Spinal cord (tissue), 9 donors: ENCODE measurements at regions not wholly inside any gene's neighbourhood (a gene's known extent, or its start where the extent isn't known, plus 50 kb on each side); places are given as distances from the start of the nearest gene placed in this dataset.

Source experiments
- DNase-seq, 6 donors: peaks; one replicate each; pipeline versions ENCODE4 v3.0.0 to v3.0.0-alpha.2; 2013 to 2015; ENCODE audit warnings: low spot score in 6 of 6, low read depth in 4 of 6
- H3K27ac ChIP-seq: one replicate; pipeline ENCODE4 v1.5.1; 2013; ENCODE audit warnings: low read depth, low read length, control low read depth
- H3K27me3 ChIP-seq: one replicate; pipeline ENCODE4 v1.6.1; 2013; ENCODE audit warnings: low read length; ENCODE audit not compliant: control insufficient read depth, insufficient read depth
- H3K36me3 ChIP-seq: one replicate; pipeline ENCODE4 v1.6.1; 2013; ENCODE audit warnings: low read length; ENCODE audit not compliant: control insufficient read depth, insufficient read depth
- H3K4me1 ChIP-seq: one replicate; pipeline ENCODE4 v1.6.1; 2013; ENCODE audit warnings: low read length; ENCODE audit not compliant: control insufficient read depth, insufficient read depth
- H3K4me3 ChIP-seq: one replicate; pipeline ENCODE4 v1.5.1; 2013; ENCODE audit warnings: low read depth, low read length, control low read depth
- H3K9me3 ChIP-seq: one replicate; pipeline ENCODE4 v1.6.1; 2013; ENCODE audit warnings: low read length; ENCODE audit not compliant: control insufficient read depth, insufficient read depth
- WGBS: methylation state at CpG from one replicate; pipeline ENCODE4 v1.1.5; 2013; ENCODE audit warnings: missing lambda C conversion rate; ENCODE audit not compliant: insufficient coverage; 5-methylcytosine and 5-hydroxymethylcytosine counted together
- donor health status: healthy.

DNA sequence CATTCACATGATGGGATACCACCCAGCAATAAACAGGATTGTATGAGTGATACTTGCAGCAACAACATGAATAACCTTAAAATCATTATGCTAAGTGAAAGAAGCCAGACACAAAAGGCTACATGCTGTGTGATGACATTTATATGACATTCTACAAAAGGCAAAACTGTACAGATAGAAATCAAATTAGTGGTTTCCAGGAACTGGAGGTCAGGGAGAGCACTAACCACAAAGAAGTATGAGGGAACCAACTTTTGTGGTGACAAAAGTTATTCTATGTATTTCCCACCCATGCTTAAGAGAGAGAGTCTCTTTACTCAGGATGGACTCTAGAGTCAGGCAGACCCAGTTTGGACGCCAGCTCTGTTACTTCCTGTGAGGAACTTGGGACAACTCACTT lies 364.5 kb upstream of the DAB1 start:
- H3K4me3 ChIP-seq: no peak overlapping the region
- no peaks in the 10 kb centered on the region for H3K4me1 ChIP-seq
- WGBS: no CpG with 5 or more reads among the region's 1 CpG
- H3K27ac ChIP-seq: no peak overlapping the region
- H3K27me3 ChIP-seq: no peaks in the 10 kb centered on the region
- H3K9me3 ChIP-seq: no peaks in the 10 kb centered on the region
- no peak for DNase-seq
- H3K36me3 ChIP-seq: no peaks in the 10 kb centered on the region

- Histone ChIP-seq H3K4me1 (no peaks in the 10 kb centered on the region), H3K27me3 (no peaks in the 10 kb centered on the region), H3K9me3 (no peaks in the 10 kb centered on the region), H3K36me3 (no peaks in the 10 kb centered on the region), H3K27ac (no peak overlapping the region), H3K4me3 (no peak overlapping the region)
- whole genome bisulfite sequencing: no CpG with 5 or more reads among the region's 1 CpG
- DNase-seq: no peak
Measured at GRCh38 chr1:57784356-57784755, 360.5 kb upstream of the DAB1 start.

- H3K4me1 ChIP-seq: no peaks in the 10 kb centered on the region
- no peaks in the 10 kb centered on the region for H3K36me3 ChIP-seq
- no peak overlapping the region for H3K4me3 ChIP-seq
- no peak overlapping the region for H3K27ac ChIP-seq
- WGBS: no CpG with 5 or more reads among the region's 2 CpGs
- no peaks in the 10 kb centered on the region for H3K9me3 ChIP-seq
- DNase-seq: no peak
- no peaks in the 10 kb centered on the region for H3K27me3 ChIP-seq
Measured at GRCh38 chr1:57782357-57782756, 358.5 kb upstream of the DAB1 start.

DNA sequence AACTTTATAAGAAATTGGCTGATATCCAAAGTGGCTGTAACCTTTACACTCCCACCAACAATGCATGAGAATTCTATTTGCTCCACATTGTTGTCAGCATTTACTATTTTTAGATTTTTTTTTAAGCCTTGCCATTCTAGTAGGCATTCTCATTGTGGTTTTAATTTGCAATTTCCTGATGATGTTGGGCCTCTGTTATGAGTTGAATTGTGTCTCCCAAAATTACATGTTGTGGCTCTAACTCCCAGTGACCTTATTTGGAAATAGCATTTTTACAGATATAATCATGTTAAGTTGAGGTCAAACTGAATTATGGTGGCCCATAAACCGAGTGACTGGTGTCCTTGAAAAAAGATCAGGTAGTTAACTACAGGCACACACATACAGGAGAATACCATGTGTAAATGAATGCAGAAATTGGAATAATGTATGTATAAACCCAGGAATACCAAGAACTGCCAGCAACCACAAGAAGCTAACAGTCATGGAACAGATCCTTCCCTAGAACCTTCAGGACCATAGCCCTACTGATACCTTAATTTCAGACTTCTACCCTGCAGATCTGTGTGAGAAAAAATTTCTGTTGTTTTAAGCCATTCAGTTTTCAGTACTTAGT lies 348.8 kb upstream of the DAB1 start:
- Histone ChIP-seq H3K36me3 (no peaks in the 10 kb centered on the region), H3K27me3 (no peaks in the 10 kb centered on the region), H3K4me1 (no peaks in the 10 kb centered on the region), H3K4me3 (no peak overlapping the region), H3K9me3 (no peaks in the 10 kb centered on the region), H3K27ac (no peak overlapping the region)
- no CpG with 5 or more reads among the region's 1 CpG for WGBS
- no peak for DNase-seq

DNA sequence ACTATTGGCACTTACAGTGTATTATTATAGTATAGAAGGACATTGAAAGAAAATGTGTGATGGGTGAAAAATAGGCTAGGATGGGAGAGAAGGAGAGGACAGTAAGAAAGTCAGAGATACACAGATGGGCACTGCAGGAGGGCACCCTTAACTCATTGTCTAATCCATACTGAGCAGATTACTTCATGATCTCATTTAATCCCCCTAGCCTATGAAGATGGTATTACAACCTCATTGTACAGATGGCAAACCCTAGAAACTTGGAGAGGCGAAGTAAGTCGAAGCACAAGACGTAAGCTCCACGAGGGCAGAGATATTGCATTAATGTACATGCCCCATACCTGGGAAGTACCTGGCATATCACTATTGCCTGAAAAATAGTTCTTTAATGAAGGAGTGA lies 346.9 kb upstream of the DAB1 start:
- Histone ChIP-seq H3K9me3 (no peaks in the 10 kb centered on the region), H3K27me3 (no peaks in the 10 kb centered on the region), H3K4me3 (no peak overlapping the region), H3K27ac (no peak overlapping the region), H3K4me1 (no peaks in the 10 kb centered on the region), H3K36me3 (no peaks in the 10 kb centered on the region)
- DNase-seq: peak in 1 of 6 donors; percentile 14
- 96% methylated on average over 4 of the region's 4 CpGs for WGBS

DNA sequence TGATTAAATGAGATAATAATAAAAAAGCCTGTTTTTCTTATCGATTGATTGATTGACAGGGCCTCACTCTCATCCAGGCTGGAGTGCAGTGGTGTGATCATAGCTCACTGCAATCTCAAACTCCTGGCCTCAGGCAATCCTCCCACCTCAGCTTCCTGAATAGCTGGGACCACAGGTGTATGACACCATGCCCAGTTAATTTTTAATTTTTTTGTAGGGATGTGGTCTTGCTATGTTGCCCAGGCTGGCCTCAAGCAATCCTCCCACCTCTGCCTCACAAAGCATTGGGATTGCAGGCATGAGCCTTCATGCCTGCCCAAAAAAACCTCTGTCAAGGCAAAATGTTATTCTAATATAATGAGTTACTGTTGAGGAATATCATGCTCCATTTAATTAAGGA lies 346.4 kb upstream of the DAB1 start:
- no peaks in the 10 kb centered on the region for H3K36me3 ChIP-seq
- no peak for DNase-seq
- WGBS: no CpG with 5 or more reads among the region's 1 CpG
- H3K4me1 ChIP-seq: no peaks in the 10 kb centered on the region
- H3K4me3 ChIP-seq: no peak overlapping the region
- no peaks in the 10 kb centered on the region for H3K27me3 ChIP-seq
- no peak overlapping the region for H3K27ac ChIP-seq
- no peaks in the 10 kb centered on the region for H3K9me3 ChIP-seq

GRCh38 chr1:57761628-57762027 lies 337.8 kb upstream of the DAB1 start:
- peak in 1 of 6 donors; percentile 53 for DNase-seq
- Histone ChIP-seq H3K4me3 (no peak overlapping the region), H3K27ac (no peak overlapping the region), H3K4me1 (no peaks in the 10 kb centered on the region), H3K27me3 (no peaks in the 10 kb centered on the region), H3K36me3 (no peaks in the 10 kb centered on the region), H3K9me3 (no peaks in the 10 kb centered on the region)
- 63% methylated on average over 4 of the region's 8 CpGs for WGBS

GRCh38 chr1:57752843-57753242 lies 329.0 kb upstream of the DAB1 start:
- no CpG with 5 or more reads among the region's 1 CpG for WGBS
- DNase-seq: no peak
- H3K4me1 ChIP-seq: no peaks in the 10 kb centered on the region
- no peaks in the 10 kb centered on the region for H3K36me3 ChIP-seq
- no peak overlapping the region for H3K27ac ChIP-seq
- H3K9me3 ChIP-seq: no peaks in the 10 kb centered on the region
- no peaks in the 10 kb centered on the region for H3K27me3 ChIP-seq
- no peak overlapping the region for H3K4me3 ChIP-seq

DNA sequence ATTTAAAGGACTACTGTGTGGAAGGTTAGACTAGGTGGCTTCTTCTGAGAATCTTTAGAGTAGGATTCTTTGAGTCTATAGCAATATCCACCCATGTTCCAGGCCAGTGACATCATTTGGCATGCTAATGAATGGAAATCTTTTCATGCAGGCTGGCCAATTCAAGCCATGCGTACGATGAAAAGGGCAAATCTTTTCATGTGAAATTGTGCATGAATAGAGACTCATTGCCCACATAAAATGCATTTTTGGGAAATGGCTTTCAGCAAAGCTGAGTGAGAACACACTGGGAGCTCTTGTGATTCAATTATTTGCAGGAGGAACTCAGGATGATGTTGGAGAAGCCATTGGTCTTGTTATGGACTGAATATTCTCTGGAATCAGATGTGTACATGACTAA lies 324.9 kb upstream of the DAB1 start:
- Histone ChIP-seq H3K36me3 (no peaks in the 10 kb centered on the region), H3K27ac (no peak overlapping the region), H3K4me3 (no peak overlapping the region), H3K4me1 (no peaks in the 10 kb centered on the region), H3K27me3 (no peaks in the 10 kb centered on the region), H3K9me3 (no peaks in the 10 kb centered on the region)
- DNase-seq: peak in 3 of 6 donors; percentile 6 to 76 (median 36)
- 31% methylated on average over 2 of the region's 2 CpGs for WGBS

- peak in 1 of 6 donors; percentile 8 for DNase-seq
- H3K4me1 ChIP-seq: no peaks in the 10 kb centered on the region
- no peak overlapping the region for H3K4me3 ChIP-seq
- no peak overlapping the region for H3K27ac ChIP-seq
- no peaks in the 10 kb centered on the region for H3K36me3 ChIP-seq
- no peaks in the 10 kb centered on the region for H3K9me3 ChIP-seq
- H3K27me3 ChIP-seq: no peaks in the 10 kb centered on the region
- WGBS: 88% methylated on average over 1 of the region's 1 CpG
Measured at GRCh38 chr1:57747818-57748217, 324.0 kb upstream of the DAB1 start.
